ENCODE measurements at regions not wholly inside any gene's neighbourhood (a gene's known extent, or its start where the extent isn't known, plus 50 kb on each side); places are given as distances from the start of the nearest gene placed in this dataset.

DNA sequence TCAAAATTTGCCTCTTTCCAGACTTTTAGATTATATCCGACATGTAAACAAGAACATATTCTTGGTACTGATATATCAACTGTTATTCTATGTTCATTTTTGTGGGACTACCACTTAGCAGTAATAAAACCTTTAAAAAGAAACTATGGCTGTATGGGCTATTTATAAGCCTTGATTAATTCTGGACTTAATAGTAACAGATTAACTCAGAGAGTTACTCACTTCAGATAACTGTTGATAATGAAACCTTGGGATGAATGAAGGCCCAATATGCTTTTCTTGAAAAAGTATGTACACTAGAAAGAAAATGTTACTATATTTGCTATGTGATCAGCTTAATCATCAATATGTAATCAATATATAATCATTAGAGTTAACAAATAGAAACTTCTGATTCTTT, 595.9 kb upstream of the BOD1L1 start:
- TF ChIP-seq CTCF (IDR thresholded peaks at IDR 0.05; ENCODE audit: low read depth, low read length, poor library complexity, severe bottlenecking) (no peak), EZH2phosphoT487 (IDR thresholded peaks at IDR 0.05; ENCODE audit: borderline replicate concordance, low read length) (no peak)

All from DOHH2 (cell line).